ENCODE measurements at regions not wholly inside any gene's neighbourhood (a gene's known extent, or its start where the extent isn't known, plus 50 kb on each side); places are given as distances from the start of the nearest gene placed in this dataset.

DNA sequence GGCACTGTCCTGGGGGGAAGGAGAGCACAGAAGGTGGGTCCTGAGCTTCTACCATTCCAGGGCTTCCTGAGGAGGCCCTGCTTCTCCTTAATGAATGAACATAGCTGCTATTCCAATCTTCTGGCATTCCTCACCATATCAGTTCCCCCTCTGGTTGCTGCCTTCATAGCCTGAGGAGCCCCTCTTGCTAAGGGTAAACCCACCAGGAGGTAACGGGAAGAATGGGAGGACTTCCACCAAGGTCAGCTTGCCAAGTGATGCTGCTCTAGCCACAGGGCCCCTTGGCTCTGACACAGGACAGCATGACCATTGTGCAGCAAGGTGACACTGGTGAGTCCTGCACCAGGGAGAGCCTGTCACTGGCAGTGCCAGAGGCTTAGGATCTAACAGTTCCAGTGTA lies 1022.5 kb downstream of the TBC1D22A start:
- DNase-seq: no peak

DNA sequence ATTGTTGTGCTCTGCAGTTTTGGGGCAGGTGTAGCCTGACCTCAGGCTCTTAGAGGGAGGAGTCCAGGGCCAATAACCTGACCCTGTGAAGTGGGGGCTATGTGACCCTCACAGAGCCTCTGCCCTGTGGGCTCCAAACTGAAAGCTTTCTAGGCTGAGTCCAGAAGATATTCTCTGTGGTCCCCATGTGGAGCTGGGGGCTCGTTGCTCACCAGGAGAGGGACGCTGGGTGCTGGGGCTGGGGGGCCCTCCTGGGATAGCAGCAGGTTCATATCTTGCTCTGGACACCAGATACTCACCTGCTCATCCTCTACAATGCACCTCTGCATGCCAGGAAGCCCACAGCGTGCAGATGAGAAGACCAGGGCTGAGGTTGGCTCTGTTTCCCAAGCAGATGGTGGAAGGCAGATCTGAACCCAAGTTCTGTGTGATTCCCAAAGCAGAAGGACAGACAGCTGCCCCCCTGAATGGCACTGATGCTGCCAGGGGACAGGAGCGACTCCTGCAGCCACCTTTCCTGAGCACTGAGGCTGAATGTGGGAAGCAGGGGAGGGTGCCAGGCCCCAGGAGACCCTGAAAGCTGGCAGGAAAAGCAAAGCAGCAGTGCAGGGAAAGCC lies 1022.0 kb downstream of the TBC1D22A start:
- DNase-seq: no peak

DNA sequence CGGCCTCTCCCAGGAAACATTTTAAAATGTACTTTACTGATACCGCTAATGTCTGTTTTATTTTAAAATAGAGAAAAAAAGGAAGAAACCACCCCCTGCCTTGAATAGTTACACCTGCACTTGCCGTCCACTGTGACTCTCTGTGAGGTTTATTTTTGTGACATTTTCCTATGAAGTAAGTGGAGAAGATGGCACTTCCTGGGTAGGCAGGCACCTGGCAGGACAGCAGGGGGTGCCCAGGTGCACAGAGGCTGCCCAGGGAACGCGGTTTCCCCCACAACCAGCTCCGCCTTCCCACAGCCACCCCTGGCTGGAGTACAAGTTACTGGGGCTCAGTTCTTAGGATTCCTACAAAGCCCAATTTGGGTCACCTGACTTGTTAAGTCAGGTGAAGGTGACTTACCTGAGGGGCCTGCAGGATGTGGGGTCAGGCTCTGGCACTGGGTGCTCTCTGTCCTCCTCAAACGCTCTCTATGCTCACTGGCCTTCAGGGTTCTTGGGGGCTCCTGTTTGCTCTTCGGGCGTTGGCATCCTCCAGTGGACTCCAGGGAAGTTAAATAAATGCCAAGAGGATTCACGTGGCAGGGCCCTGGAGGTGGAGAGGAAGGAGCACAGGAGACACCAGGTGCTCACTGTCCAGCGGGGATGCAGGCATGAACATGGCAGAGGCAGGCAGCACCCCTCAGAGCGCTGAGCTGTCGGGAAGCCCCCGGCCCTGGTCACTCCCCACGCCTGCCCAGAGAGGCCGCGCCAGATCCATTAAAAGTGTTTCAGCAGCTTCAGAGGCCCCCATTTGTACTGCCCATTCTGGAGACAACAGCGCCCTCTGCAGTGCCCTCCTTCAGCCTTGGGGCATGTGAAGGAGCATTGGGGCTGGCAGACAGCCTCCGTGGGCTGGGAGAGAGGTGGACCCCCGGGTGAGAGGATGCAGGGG lies 1021.2 kb downstream of the TBC1D22A start:
- no peak for DNase-seq

DNA sequence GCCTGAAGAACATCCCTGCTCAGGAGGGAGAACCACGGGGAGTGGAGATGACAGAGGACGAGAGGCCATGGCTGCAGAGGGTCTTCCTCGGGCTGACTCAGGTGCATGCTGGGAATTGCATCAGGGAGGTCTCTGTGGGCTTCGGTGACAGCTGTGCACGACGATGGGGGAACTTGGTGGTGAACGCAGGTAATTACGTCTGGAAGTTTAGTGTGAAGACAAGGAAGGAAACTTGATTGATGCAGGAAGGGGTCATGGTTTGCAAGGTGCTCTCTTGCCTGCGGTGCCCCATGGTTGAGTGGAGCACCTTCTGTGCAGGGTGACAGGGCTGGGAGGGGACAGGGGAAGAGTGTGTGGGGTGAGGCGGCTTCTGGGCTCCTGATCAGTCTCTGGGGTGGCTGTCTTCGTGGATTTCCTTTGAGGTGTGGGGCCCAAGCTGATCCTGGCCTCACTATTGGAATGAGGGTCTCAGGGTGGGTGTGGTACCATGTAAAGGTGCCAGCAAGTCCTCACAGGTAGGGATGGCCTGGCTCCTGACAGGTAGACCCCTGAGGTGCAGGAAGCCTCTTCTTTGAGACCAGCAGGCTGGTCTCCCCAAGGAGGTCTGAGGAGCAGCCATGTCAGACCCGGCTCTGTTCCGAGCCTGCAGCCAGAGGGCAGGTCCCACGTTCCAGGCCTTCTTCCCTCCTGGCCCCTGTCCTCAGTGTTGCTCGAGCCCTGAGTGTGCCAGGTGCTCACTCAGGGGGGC lies 1020.1 kb downstream of the TBC1D22A start:
- no peak for DNase-seq

DNA sequence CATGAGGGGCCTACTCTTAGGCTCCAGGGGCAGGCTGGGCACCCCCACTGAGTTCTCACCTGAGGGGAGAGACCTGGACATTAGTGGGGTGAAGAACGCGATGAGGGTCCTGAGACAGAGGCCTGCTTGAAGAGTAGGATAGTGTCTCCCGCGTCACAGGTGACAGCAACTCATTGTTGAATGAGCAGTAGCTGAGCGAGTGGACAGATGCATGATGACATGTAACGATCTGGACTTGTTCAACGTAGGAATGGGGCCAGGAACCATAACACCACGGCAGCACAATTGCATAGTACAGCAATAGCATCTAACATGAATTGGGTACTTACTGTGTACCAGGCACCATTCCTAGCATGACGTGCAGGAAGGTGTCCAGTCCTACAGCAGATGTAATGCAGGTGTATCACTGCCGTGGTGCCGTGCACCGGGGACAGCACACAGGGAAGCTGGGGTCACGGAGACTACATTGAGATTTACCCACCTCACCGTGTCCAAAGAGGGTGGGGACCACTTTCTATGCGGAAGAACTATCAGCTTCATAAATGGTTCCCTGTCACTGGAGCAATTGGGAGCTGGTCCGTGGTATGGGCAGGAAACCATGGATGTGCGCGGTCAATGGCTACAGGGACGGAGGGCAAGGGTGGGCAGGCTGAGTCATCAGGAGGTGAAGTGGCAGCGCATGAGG lies 1019.1 kb downstream of the TBC1D22A start:
- DNase-seq: no peak

DNA sequence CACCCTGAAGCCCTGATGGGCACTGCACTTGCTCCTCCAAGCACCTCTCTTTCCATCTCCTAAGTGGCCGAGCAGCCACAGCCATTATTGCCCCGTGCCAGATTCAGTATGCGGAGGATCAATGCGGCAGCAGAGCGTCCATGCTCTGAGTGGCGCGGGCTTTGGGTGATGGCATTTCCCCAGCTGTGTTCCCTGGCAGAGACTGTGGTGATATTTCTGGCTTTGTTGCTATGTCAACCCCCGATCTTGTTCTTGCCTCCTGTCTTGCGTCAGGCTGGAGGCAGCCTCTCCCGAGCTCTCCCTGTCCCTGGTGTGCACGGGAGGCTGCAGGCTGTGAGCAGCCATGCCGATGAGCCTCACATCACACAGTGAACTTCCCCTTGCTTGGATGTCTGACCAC lies 1018.6 kb downstream of the TBC1D22A start:
- no peak for DNase-seq

DNA sequence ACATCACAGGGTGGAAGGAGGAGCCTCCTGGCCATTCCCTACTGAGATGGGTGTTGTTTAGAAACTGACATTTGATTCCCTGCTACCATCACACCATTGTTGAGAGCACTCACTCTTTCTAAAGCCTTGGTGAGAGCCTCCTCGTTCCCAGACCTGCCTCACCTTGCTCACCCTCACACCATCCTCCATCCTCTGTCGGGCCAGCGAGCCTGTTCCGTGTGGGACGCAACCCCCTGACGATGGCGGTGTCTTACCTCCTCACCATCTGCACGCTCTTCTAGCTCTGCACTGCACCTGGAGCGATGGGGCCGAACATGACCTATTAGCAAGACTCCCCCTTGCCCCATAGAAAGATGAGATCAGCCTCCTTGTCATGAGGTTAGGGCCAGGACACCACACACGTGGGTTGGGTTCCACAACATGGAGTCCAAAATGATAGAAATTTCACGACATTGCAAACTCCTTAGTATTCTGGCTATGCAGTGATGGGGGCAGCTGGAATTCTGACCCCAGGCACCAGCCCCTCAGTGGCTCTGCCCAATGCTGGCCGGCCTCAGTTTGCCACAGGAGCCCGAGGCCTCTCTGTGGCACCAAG lies 1017.9 kb downstream of the TBC1D22A start:
- no peak for DNase-seq

DNA sequence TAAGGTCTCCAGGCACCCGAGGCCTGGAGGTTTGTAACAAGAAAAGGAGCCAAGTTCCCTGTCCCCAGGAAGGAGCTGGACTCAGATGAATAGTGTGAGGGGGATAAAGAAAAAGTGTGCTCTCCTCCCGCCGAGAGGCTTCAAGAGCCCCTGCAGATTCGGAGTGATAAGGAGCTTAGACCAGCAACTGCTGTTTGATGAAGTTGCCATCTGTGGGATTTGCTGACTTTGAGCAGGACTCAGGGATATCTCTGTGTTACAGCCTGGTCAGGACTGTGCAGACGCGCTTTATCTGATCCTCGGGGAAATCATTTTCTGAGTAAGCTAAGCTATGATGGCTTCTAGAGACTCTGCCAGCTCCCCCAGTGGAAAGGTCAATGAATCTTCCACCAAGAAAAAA lies 1017.0 kb downstream of the TBC1D22A start:
- no peak for DNase-seq

DNA sequence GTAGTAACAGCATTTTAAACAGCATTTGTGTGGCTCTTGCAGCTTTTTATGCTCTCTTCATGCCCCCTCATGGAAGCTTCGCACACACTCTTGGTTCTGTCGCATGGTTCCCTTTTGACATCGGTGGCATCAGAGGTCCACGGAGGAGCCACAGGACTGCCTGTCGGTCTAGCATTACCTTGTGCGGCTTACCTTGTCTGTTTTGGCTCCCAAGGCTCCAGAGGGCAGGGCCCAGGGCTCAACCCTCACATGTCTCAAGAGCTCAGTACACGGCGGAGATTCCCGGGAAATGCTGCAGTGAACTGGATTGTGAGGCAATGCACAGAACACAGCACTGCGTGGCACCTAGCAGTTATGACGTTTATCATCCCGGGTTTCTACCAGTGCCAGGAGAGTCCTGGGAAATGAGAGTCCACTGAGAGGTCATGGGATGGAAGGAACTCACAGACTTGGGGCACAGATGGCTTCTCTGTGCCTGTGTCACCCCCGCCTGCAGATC lies 1015.8 kb downstream of the TBC1D22A start:
- no peak for DNase-seq

DNA sequence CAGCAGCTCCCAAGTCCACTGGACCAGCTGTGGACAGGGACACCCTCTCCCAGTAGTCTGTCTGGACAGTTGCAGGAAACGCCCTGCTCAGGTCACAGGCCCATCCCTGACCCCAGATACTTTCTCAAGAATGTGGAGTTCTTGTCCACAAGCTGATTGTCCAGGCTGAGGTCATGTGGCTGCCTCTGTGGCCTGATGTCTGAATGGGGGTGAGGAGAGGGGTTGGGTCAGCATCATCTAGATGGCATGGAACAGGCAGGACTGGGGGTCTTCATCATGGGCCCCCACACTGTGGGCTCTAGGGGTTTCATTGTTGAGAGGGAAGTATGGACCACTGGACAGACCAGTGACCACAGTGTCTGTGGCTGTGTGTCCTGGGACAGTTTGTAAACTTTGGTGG lies 1015.0 kb downstream of the TBC1D22A start:
- DNase-seq: no peak

DNA sequence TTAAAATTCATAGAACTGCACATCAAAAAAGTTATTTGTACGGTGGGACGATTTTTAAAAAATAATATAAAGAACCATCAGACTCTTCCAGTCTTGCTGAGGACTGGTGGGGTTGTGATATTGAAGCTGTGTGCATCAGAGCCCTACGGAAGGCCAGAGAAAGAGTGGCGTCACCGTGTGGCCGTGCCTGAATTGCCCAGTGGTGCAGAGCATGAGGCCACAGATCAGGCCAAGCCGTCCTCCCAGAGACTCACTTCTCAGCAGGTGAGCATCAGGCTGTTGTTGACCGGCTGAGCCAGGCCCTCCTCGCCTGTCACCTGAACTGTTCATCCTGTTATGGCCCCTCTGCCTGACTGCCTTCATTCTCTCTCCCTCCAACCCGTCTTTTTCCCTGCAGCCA lies 1013.9 kb downstream of the TBC1D22A start:
- DNase-seq: no peak

DNA sequence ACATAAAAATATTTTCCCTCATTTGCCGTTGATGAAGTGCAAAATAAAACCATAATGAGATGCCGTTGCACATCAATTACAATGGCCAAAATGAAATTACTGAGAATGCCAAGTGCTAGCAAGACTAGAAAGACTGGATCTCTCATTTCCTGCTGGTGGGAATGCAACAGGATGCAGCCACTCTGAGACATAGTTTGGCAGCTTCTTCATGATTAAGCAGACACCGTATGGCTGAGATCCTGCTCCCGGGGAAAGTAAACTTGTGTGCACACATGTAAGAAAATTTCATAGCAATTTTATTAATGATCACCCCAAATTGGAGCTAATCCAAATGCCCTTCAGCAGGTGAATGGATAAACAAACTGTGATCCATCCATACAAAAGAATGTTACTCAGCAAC lies 1013.2 kb downstream of the TBC1D22A start:
- no peak for DNase-seq

DNA sequence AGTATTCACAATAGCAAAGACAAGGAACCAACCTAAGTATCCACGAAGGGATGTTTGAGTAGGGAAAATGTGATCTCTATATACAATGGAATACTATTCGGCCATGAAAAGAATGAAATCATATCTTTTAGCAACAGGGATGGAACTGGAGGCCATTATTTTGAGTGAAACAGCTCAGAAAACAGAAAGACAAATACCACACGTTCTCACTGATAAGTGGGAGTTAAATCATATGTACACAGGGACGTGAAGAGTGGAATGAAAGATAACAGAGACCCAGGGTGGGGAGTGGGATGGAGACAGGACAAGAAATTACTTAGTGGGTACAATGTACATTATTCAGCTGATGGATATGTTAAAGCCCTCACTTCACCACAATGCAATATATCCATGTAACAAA lies 1012.7 kb downstream of the TBC1D22A start:
- DNase-seq: no peak

DNA sequence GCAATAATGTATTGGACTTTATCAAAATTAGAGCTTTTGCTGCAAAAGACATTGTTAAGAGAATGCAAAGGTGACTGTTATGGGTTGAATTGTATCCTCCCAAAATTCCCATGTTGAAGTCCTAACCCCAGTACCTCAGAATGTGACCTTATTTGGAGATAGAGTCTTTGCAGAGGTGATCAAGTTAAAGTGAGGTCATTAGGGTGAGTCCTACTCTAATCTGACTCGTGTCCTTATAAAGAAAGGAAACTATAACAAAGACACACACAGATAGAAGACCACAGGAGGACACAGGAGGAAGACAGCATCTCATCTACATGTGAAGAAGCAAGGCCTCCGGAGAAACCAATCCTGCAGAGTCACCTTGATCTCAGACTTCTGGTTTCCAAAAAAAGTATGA lies 1011.2 kb downstream of the TBC1D22A start:
- no peak for DNase-seq

DNA sequence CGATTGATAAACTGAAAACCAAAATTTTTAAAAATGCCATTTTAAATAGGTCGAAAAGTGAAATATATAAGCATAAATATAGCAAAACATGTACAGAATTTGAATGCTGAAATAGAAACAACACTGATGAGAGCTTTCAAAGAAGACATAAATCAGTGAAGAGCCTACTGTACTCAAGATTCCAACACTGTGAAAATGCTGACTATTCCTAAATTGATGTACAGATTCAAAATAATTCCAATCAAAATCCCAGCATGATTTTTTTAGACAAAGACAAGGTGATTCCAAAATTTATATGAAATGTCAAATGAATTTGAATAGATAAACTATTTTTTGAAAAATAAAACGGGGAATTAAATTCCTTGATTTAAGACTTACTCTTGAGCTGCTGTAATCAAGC lies 1010.4 kb downstream of the TBC1D22A start:
- no peak for DNase-seq

DNA sequence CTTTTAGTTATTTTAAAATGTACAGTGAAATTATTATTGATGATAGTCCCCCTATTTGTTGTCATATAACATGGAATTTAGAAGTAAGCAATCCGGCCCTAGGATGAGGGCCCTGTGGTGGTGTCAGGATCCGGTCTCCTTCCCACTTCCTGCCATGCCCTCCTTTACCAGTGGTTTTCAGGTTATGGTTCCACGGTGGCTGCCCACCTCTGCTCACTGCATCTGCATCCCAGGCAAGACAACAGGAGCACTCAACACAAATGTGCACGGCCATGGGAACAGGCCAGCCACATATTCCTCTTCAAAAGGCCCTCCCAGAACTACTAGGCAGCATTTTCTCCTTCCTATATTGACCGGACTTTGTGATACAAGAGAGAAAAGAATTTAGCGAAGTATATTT lies 1007.2 kb downstream of the TBC1D22A start:
- no peak for DNase-seq

DNA sequence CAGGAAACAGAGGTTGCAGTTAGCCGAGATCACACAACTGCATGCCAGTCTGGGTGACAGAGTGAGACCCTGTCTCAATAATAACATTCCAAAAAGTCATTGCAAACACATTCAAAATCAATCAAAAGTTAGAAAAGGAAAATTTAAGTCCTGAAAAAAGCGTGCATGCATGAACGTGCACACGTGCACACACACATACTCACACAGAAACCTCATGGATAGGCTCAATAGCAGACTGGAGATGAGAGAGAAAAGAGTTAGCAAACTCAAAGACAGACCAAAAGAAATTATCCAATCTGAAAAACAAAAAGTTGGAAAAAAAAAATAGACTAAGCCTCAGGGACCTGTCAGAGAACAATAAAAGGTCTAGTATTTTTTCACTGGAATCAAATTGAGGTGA lies 1005.6 kb downstream of the TBC1D22A start:
- DNase-seq: no peak

DNA sequence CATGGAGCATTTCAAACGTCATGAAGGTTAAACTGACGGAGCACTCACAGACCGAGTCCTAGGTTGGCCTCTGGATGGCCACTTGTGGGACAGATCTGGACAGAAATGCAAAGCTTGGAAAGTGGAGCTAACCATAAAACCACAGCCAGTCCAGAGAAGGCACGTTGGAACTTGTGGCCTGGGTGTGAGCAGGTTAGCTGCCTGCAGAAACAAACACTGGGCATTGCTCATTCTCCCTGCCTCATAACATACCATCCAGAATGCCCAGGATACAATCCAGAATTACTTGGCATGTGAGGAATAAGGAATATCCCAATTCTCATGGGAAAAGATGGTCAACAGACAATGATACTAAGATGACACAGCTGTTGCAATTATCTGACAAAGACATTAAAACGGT lies 1005.0 kb downstream of the TBC1D22A start:
- no peak for DNase-seq

DNA sequence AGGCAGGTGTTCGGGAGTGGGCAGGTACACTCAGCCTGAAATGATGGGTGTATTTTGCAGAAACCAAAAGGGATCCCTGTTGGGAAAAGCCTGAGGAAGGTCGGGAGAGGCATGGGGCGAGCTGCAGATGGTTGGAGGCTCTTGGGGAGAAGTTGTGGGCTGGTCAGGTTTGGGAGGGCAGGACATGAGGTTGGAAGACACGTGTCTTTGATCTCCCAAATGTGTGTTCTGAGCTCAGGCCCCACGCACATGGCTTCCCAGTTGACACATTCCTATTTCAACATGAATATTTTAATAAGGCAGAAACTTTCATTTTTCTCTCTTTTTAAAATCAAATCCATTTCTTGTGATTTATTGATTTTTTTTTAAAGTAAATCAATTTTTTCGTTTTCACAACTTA lies 1003.3 kb downstream of the TBC1D22A start:
- no peak for DNase-seq

DNA sequence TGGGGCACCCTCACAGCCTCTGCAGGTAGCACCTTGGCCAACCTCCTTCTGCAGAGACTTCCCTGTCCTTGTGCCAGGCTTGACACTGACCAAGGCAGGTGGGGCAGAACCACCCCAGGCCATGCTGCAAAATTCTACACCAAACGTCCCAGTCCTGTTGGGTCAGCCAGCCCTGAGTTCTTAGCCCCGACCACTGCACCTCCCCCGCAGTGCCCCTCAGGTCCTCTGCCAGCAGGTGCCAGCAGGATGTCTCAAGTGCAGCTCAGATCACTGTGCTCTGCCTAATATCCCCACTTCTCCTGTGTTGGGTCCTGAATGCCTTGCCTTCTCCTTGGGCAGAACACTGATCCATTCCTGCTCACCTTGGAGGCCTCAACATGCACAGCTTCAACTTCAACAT lies 999.7 kb downstream of the TBC1D22A start:
- no peak for DNase-seq

DNA sequence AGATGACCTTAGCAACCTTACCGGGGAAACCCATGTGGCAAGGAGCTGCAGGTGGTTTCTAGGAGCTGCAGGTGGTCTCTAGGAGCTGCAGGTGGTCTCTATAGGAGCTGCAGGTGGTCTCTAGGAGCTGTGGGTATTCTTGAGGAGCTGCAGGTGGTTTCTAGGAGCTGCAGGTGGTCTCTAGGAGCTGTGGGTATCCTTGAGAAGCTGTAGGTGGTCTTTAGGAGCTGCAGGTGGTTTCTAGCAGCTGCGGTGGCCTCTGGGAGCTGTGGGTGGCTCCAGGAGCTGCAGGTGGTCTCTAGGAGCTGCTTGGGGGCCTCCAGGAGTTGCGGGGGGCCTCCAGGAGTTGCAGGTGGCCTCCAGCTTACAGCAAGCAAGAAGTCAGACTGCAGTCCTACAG lies 997.5 kb downstream of the TBC1D22A start:
- DNase-seq: no peak

DNA sequence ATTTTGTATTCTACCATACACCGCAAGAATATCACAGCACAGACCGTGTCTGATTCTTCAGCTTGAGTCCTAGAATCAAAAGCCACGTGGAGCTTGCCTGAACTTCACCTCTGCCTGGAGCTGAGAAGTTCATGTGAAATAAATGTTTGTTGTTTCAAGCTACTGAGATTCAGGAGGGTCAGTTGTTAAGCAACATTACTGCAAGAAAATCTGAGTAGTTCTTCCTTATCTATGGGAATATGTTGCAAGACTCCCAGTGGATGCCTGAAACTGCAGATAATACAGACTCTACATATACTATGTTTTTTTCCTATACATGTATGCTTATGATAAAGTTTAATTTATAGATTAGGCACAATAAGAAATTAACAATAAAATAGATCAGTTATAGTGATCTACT lies 995.3 kb downstream of the TBC1D22A start:
- no peak for DNase-seq

DNA sequence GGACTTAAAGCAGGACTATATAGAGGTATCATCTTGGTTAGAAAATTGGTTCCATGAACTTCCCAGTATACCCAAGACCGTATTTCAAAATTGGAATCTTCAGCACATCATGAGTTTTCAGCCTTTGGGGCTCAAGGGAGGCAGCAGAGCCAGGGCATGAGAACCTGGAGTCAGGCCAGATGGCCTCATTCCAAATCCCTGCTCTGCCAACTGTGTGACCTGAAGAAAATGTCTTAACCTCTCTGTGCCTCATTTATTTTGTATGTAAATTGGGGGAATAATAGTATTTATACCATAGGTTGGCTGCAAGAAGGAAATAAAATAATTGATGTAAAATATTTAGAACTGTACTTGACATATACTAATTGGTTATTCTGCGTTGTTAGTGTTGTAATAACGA lies 987.6 kb downstream of the TBC1D22A start:
- no peak for DNase-seq
